ENCODE measurements at regions not wholly inside any gene's neighbourhood (a gene's known extent, or its start where the extent isn't known, plus 50 kb on each side); places are given as distances from the start of the nearest gene placed in this dataset.

GRCh38 chr22:47372596-47373385, 610.3 kb downstream of the TBC1D22A start:
- TF ChIP-seq BCL11A (tag by site-specific recombination; IDR thresholded peaks at IDR 0.05; ENCODE audit: low read depth) (no peak), CTCF (tag by site-specific recombination; IDR thresholded peaks at IDR 0.05) (no peak), SALL2 (tag by site-specific recombination; IDR thresholded peaks at IDR 0.05; ENCODE audit: borderline replicate concordance) (no peak), ZNF692 (tag by site-specific recombination; IDR thresholded peaks at IDR 0.05) (no peak)
